Neutrophil (primary cell): ENCODE measurements at regions not wholly inside any gene's neighbourhood (a gene's known extent, or its start where the extent isn't known, plus 50 kb on each side); places are given as distances from the start of the nearest gene placed in this dataset.

ENCODE experiments used
- H3K27ac ChIP-seq: fragments of 200-600 bp; sonication (generic); 2 replicates; pipeline ENCODE4 v1.5.1; 2016; ENCODE audit warnings: mild to moderate bottlenecking, moderate library complexity
- H3K27me3 ChIP-seq: fragments of 200-600 bp; sonication (generic); 2 replicates; pipeline ENCODE4 v1.6.0; 2016; ENCODE audit warnings: mild to moderate bottlenecking
- H3K36me3 ChIP-seq: fragments of 200-600 bp; sonication (generic); 2 replicates; pipeline ENCODE4 v1.5.1; 2017
- H3K4me1 ChIP-seq, 2 experiments: fragments of 200-600 bp in 1 of 2; sonication (generic) in 1 of 2; 1 replicate in 1 of 2; 2 replicates in 1 of 2; pipeline versions ENCODE4 v1.5.1 to v1.6.1; 2013 to 2016; ENCODE audit warnings: low read depth in 1 of 2, low read length in 1 of 2, mild to moderate bottlenecking in 1 of 2, moderate library complexity in 1 of 2; ENCODE audit not compliant: control insufficient read depth in 1 of 2, insufficient read depth in 1 of 2
- H3K4me3 ChIP-seq, 2 experiments: fragments of 200-600 bp in 1 of 2; sonication (generic) in 1 of 2; 1 replicate in 1 of 2; 2 replicates in 1 of 2; pipeline ENCODE4 v1.5.1; 2013 to 2016; ENCODE audit warnings: low read depth in 1 of 2, low read length in 1 of 2, mild to moderate bottlenecking in 1 of 2, moderate library complexity in 1 of 2
- H3K9me3 ChIP-seq: fragments of 200-600 bp; sonication (generic); 2 replicates; pipeline ENCODE4 v1.5.1; 2016
- TF ChIP-seq, protein P1 (sequence below): fragments of 200-600 bp; sonication (generic); IDR thresholded peaks from 2 replicates; pipeline ENCODE4 v1.5.1; 2016; ENCODE audit warnings: antibody characterized with exemption

DNA sequence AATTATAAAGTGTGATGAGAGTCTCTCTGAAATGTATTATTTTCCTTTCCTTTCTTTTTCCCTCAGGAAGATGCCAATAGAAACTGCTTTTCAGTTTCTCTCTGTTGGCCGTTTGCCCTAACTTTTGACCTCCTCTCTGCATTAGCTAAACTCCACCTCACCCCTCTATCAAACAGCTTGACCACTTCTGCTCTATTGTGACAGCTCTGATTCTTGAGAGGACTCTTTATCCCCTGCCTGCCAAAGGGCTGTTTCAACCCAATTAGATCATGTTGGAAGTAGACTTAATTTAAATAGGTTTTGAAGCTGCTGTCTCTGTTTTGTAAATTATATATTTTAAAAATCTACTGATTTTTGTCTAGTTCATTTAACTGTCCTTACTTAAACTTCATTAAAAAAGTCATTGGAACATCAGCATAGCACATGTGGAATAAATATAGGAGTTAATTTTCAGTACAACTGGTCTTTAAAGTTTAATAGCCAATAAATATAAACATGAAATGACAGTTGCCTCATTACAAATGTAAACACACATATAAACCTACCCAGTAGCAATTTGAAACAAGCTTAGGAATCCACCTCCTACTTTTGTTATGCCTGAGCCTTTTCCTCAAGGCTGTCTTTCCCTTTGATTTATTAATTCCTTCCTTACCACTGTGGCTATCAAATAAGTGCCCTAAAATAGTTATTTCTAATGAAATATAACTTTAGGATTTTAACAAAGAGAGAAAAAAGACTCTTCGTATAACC lies 152.0 kb downstream of the CHRM3 start:
- TF ChIP-seq, protein P1, sequence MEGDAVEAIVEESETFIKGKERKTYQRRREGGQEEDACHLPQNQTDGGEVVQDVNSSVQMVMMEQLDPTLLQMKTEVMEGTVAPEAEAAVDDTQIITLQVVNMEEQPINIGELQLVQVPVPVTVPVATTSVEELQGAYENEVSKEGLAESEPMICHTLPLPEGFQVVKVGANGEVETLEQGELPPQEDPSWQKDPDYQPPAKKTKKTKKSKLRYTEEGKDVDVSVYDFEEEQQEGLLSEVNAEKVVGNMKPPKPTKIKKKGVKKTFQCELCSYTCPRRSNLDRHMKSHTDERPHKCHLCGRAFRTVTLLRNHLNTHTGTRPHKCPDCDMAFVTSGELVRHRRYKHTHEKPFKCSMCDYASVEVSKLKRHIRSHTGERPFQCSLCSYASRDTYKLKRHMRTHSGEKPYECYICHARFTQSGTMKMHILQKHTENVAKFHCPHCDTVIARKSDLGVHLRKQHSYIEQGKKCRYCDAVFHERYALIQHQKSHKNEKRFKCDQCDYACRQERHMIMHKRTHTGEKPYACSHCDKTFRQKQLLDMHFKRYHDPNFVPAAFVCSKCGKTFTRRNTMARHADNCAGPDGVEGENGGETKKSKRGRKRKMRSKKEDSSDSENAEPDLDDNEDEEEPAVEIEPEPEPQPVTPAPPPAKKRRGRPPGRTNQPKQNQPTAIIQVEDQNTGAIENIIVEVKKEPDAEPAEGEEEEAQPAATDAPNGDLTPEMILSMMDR: no peak
- Histone ChIP-seq H3K27me3 (no peaks in the 10 kb centered on the region), H3K9me3 (no peaks in the 10 kb centered on the region), H3K27ac (no peak overlapping the region), H3K4me1 (no peaks in the 10 kb centered on the region), H3K4me3 (no peak overlapping the region), H3K36me3 (no peaks in the 10 kb centered on the region)

- TF ChIP-seq, protein P1: no peak
- no peak overlapping the region for H3K4me3 ChIP-seq
Measured at GRCh38 chr1:239539051-239539450, 152.7 kb downstream of the CHRM3 start.

GRCh38 chr1:239539812-239540211 lies 153.4 kb downstream of the CHRM3 start:
- Histone ChIP-seq H3K27me3 (no peaks in the 10 kb centered on the region), H3K27ac (no peak overlapping the region), H3K36me3 (no peaks in the 10 kb centered on the region), H3K4me1 (no peaks in the 10 kb centered on the region), H3K9me3 (no peaks in the 10 kb centered on the region), H3K4me3 (no peak overlapping the region)
- TF ChIP-seq, protein P1: no peak

More at GRCh38 chr1:239539051-239539450, 152.7 kb downstream of the CHRM3 start:
- no peak overlapping the region for H3K27ac ChIP-seq
- H3K36me3 ChIP-seq: no peaks in the 10 kb centered on the region
- H3K4me1 ChIP-seq: no peaks in the 10 kb centered on the region
- H3K9me3 ChIP-seq: no peaks in the 10 kb centered on the region
- no peaks in the 10 kb centered on the region for H3K27me3 ChIP-seq

GRCh38 chr1:239543873-239544272 lies 157.5 kb downstream of the CHRM3 start:
- TF ChIP-seq, protein P1: no peak
- no peaks in the 10 kb centered on the region for H3K27me3 ChIP-seq
- no peaks in the 10 kb centered on the region for H3K9me3 ChIP-seq
- no peaks in the 10 kb centered on the region for H3K36me3 ChIP-seq
- H3K27ac ChIP-seq: no peak overlapping the region
- H3K4me3 ChIP-seq: no peak overlapping the region
- H3K4me1 ChIP-seq: no peaks in the 10 kb centered on the region

- TF ChIP-seq, protein P1: no peak
- Histone ChIP-seq H3K27ac (no peak overlapping the region), H3K4me1 (no peaks in the 10 kb centered on the region), H3K36me3 (no peaks in the 10 kb centered on the region), H3K4me3 (no peak overlapping the region), H3K27me3 (no peaks in the 10 kb centered on the region), H3K9me3 (no peaks in the 10 kb centered on the region)
Measured at GRCh38 chr1:239545466-239545865, 159.1 kb downstream of the CHRM3 start.
